H9 (cell line): ENCODE measurements at regions not wholly inside any gene's neighbourhood (a gene's known extent, or its start where the extent isn't known, plus 50 kb on each side); places are given as distances from the start of the nearest gene placed in this dataset.

Source experiments
- DNase-seq: peaks from one replicate; pipeline ENCODE4 v3.0.0-alpha.2; 2017
- H2AFZ ChIP-seq: one replicate; pipeline ENCODE4 v1.6.1; 2013; ENCODE audit warnings: mild to moderate bottlenecking, low read length, control low read depth, moderate library complexity
- H2AK5ac ChIP-seq: 2 replicates; pipeline ENCODE4 v1.6.1; 2013; ENCODE audit warnings: low read length, control low read depth, mixed read lengths; ENCODE audit not compliant: insufficient read length
- H2BK120ac ChIP-seq: one replicate; pipeline ENCODE4 v1.6.1; 2013; ENCODE audit warnings: low read depth, mild to moderate bottlenecking, low read length, control low read depth, inconsistent platforms; ENCODE audit not compliant: poor library complexity, severe bottlenecking
- H2BK12ac ChIP-seq: 2 replicates; pipeline ENCODE4 v1.6.1; 2013; ENCODE audit warnings: low read length, control low read depth, mixed read lengths, low read depth; ENCODE audit not compliant: insufficient read length
- H2BK15ac ChIP-seq: 2 replicates; pipeline ENCODE4 v1.6.1; 2013; ENCODE audit warnings: low read depth, low read length, control low read depth
- H2BK20ac ChIP-seq: one replicate; pipeline ENCODE4 v1.6.1; 2013; ENCODE audit warnings: low read depth, mild to moderate bottlenecking, low read length, control low read depth, inconsistent platforms; ENCODE audit not compliant: poor library complexity, severe bottlenecking
- H2BK5ac ChIP-seq: 2 replicates; pipeline ENCODE4 v1.6.1; 2013; ENCODE audit warnings: low read length, control low read depth, mixed read lengths; ENCODE audit not compliant: insufficient read length
- H3K14ac ChIP-seq: 2 replicates; pipeline ENCODE4 v1.6.1; 2013; ENCODE audit warnings: low read length, control low read depth; ENCODE audit not compliant: insufficient read depth
- H3K18ac ChIP-seq: 2 replicates; pipeline ENCODE4 v1.6.1; 2013; ENCODE audit warnings: low read depth, mild to moderate bottlenecking, mixed read lengths, low read length, control low read depth; ENCODE audit not compliant: insufficient read length
- H3K23ac ChIP-seq: 2 replicates; pipeline ENCODE4 v1.6.1; 2013; ENCODE audit warnings: low read length, control low read depth, mixed read lengths, low read depth; ENCODE audit not compliant: insufficient read length
- H3K23me2 ChIP-seq: 2 replicates; pipeline ENCODE4 v1.6.1; 2013; ENCODE audit warnings: low read depth, mild to moderate bottlenecking, mixed read lengths, low read length, control low read depth; ENCODE audit not compliant: insufficient read length, poor library complexity, severe bottlenecking
- H3K27ac ChIP-seq: 2 replicates; pipeline ENCODE4 v1.5.1; 2013; ENCODE audit warnings: low read length, control low read depth, mixed read lengths, low read depth; ENCODE audit not compliant: insufficient read length
- H3K27me3 ChIP-seq: 2 replicates; pipeline ENCODE4 v1.6.1; 2013; ENCODE audit warnings: low read length, control low read depth, inconsistent platforms; ENCODE audit not compliant: insufficient read depth
- H3K4ac ChIP-seq: 2 replicates; pipeline ENCODE4 v1.6.1; 2013; ENCODE audit warnings: low read depth, mild to moderate bottlenecking, control low read depth, inconsistent platforms, low read length, moderate library complexity
- H3K4me1 ChIP-seq: 2 replicates; pipeline ENCODE4 v1.6.1; 2013; ENCODE audit warnings: low read length, control low read depth, inconsistent platforms; ENCODE audit not compliant: insufficient read depth
- H3K4me2 ChIP-seq: 2 replicates; pipeline ENCODE4 v1.6.1; 2013; ENCODE audit warnings: low read length, control low read depth, mixed read lengths; ENCODE audit not compliant: insufficient read length, insufficient read depth
- H3K56ac ChIP-seq: 2 replicates; pipeline ENCODE4 v1.6.1; 2013; ENCODE audit warnings: low read depth, mild to moderate bottlenecking, mixed read lengths, low read length, control low read depth; ENCODE audit not compliant: insufficient read length
- H3K79me1 ChIP-seq: 2 replicates; pipeline ENCODE4 v1.6.1; 2013; ENCODE audit warnings: low read depth, mild to moderate bottlenecking, moderate library complexity, low read length, control low read depth, inconsistent platforms; ENCODE audit not compliant: insufficient read depth, poor library complexity, severe bottlenecking
- H3K79me2 ChIP-seq: 2 replicates; pipeline ENCODE4 v1.6.1; 2013; ENCODE audit warnings: low read length, control low read depth, inconsistent platforms; ENCODE audit not compliant: insufficient read depth
- H3K9ac ChIP-seq: 2 replicates; pipeline ENCODE4 v1.6.1; 2013; ENCODE audit warnings: low read length, control low read depth, mixed read lengths; ENCODE audit not compliant: insufficient read length; ENCODE audit errors: extremely low read depth
- H3K9me3 ChIP-seq: one replicate; pipeline ENCODE4 v1.6.1; 2013; ENCODE audit warnings: low read depth, low read length, inconsistent platforms; ENCODE audit not compliant: control insufficient read depth
- H3T11ph ChIP-seq: one replicate; pipeline ENCODE4 v1.6.1; 2013; ENCODE audit warnings: mild to moderate bottlenecking, low read length, control low read depth, inconsistent platforms
- H4K20me1 ChIP-seq: one replicate; pipeline ENCODE4 v1.6.1; 2013; ENCODE audit not compliant: control insufficient read depth, insufficient read length, insufficient read depth
- H4K5ac ChIP-seq: 2 replicates; pipeline ENCODE4 v1.6.1; 2013; ENCODE audit warnings: low read depth, mild to moderate bottlenecking, mixed read lengths, low read length, control low read depth; ENCODE audit not compliant: insufficient read length
- H4K8ac ChIP-seq: replicated peaks from 2 replicates; pipeline ENCODE4 v1.6.1; 2013; ENCODE audit warnings: low read length, control low read depth, mixed read lengths, low read depth; ENCODE audit not compliant: insufficient read length
- H4K91ac ChIP-seq: 2 replicates; pipeline ENCODE4 v1.6.1; 2013; ENCODE audit warnings: low read depth, mild to moderate bottlenecking, moderate library complexity, mixed read lengths, low read length, control low read depth; ENCODE audit not compliant: insufficient read length
- H3K27ac Mint-ChIP-seq, 3 experiments: 2 replicates in 2 of 3; 3 replicates in 1 of 3; pipeline ENCODE4 v1.8.0; 2020 to 2021; ENCODE audit warnings: mixed read lengths in 3 of 3, mild to moderate bottlenecking in 1 of 3, moderate library complexity in 1 of 3
- H3K27me3 Mint-ChIP-seq: 2 replicates; pipeline ENCODE4 v1.8.0; 2021; ENCODE audit warnings: low read depth, mild to moderate bottlenecking, moderate library complexity, mixed read lengths
- H3K36me3 Mint-ChIP-seq, 3 experiments: 2 replicates in 2 of 3; 3 replicates in 1 of 3; pipeline ENCODE4 v1.8.0; 2020 to 2021; ENCODE audit warnings: low read depth in 3 of 3, mixed read lengths in 3 of 3; ENCODE audit not compliant: insufficient read depth in 1 of 3
- H3K4me1 Mint-ChIP-seq, 2 experiments: 2 replicates each; pipeline ENCODE4 v1.8.0; 2020; ENCODE audit warnings: mixed read lengths in 2 of 2
- H3K4me3 Mint-ChIP-seq, 2 experiments: 2 replicates in 1 of 2; 3 replicates in 1 of 2; pipeline ENCODE4 v1.8.0; 2020 to 2021; ENCODE audit warnings: mild to moderate bottlenecking in 2 of 2, mixed read lengths in 2 of 2, moderate library complexity in 1 of 2
- H3K9me3 Mint-ChIP-seq, 2 experiments: 2 replicates in 1 of 2; 3 replicates in 1 of 2; pipeline ENCODE4 v1.8.0; 2020; ENCODE audit warnings: mild to moderate bottlenecking in 2 of 2, mixed read lengths in 2 of 2, moderate library complexity in 1 of 2
- WGBS: extraction: QIAGEN DNeasy Blood & Tissue Kit; methylation state at CpG from one replicate; pipeline ENCODE4 v1.1.7; 2013; ENCODE audit warnings: missing lambda C conversion rate, low lambda C conversion rate, mixed read lengths; ENCODE audit not compliant: insufficient read length; ENCODE audit errors: extremely low coverage; 5-methylcytosine and 5-hydroxymethylcytosine counted together
- TF ChIP-seq, protein P1 (sequence below): fragments of 200-600 bp; sonication (generic); conservative IDR thresholded peaks from 3 replicates; pipeline ENCODE4 v1.8.0; 2021; ENCODE audit warnings: antibody characterized with exemption, mild to moderate bottlenecking

DNA sequence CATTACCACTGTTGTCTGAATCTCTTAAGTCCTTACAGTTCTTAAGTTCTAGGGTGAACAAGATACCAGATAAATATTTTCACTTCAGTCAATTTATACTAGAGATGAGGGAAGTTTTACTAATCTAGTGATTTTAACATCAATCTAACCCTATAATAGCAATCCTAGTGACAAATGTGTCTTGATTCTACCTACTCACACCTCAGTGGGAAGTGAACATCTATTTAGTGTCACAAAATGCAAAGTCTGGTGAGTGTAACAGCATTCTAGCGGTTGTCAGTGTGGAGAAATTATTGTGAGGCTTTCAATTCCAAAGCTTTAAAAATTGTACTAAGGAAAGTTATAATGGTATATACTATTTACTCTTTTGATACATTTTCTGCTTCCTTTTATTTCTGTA lies 225.8 kb upstream of the CYLC2 start:
- no peak overlapping the region for H3K4me3 Mint-ChIP-seq
- H2AK5ac ChIP-seq, result no peak overlapping the region

More for the DNA sequence above, 225.8 kb upstream of the CYLC2 start:
- Histone ChIP-seq H4K8ac (no peak overlapping the region), H3K14ac (no peak overlapping the region), H3K27me3 (no peaks in the 10 kb centered on the region), H3K23me2 (no peaks in the 10 kb centered on the region), H3K23ac (no peak overlapping the region), H4K5ac (no peak overlapping the region), H3K79me2 (no peaks in the 10 kb centered on the region), H3K4me1 (no peaks in the 10 kb centered on the region), H2BK12ac (no peak overlapping the region), H2BK120ac (no peak overlapping the region), H3K4ac (no peak overlapping the region), H3K4me2 (no peak overlapping the region), H3K9me3 (no peaks in the 10 kb centered on the region), H3T11ph (no peak overlapping the region), H2BK15ac (no peak overlapping the region), H3K18ac (no peak overlapping the region), H2BK20ac (no peak overlapping the region), H2BK5ac (no peak overlapping the region), H3K9ac (no peak overlapping the region), H3K56ac (no peak overlapping the region), H4K91ac (no peak overlapping the region), H3K79me1 (no peaks in the 10 kb centered on the region), H4K20me1 (no peaks in the 10 kb centered on the region), H2AFZ (no peak overlapping the region), H3K27ac (no peak overlapping the region)
- Mint-ChIP-seq H3K36me3 (no peaks in the 10 kb centered on the region), H3K27me3 (no peaks in the 10 kb centered on the region), H3K27ac (no peak overlapping the region), H3K4me1 (peaks cover 4 to 10% of the 10 kb centered on the region in 2 experiments; a peak in 2 of 4 replicates), H3K9me3 (no peaks in the 10 kb centered on the region)
- no CpG with 5 or more reads among the region's 1 CpG for WGBS
- DNase-seq, result no peak
- TF ChIP-seq, protein P1, sequence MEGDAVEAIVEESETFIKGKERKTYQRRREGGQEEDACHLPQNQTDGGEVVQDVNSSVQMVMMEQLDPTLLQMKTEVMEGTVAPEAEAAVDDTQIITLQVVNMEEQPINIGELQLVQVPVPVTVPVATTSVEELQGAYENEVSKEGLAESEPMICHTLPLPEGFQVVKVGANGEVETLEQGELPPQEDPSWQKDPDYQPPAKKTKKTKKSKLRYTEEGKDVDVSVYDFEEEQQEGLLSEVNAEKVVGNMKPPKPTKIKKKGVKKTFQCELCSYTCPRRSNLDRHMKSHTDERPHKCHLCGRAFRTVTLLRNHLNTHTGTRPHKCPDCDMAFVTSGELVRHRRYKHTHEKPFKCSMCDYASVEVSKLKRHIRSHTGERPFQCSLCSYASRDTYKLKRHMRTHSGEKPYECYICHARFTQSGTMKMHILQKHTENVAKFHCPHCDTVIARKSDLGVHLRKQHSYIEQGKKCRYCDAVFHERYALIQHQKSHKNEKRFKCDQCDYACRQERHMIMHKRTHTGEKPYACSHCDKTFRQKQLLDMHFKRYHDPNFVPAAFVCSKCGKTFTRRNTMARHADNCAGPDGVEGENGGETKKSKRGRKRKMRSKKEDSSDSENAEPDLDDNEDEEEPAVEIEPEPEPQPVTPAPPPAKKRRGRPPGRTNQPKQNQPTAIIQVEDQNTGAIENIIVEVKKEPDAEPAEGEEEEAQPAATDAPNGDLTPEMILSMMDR, result no peak
